Esophagus squamous epithelium (tissue), 4 donors: ENCODE measurements at regions not wholly inside any gene's neighbourhood (a gene's known extent, or its start where the extent isn't known, plus 50 kb on each side); places are given as distances from the start of the nearest gene placed in this dataset.

Experiments
- CTCF ChIP-seq, 6 experiments: fragments of 450-650 bp in 4 of 6; fragments of 200-600 bp in 2 of 6; sonication (generic) in 2 of 6; IDR thresholded peaks; one replicate each; pipeline ENCODE4 v1.5.1; 2016 to 2019; ENCODE audit warnings: antibody characterized with exemption in 6 of 6, mild to moderate bottlenecking in 4 of 6, moderate library complexity in 4 of 6
- POLR2A ChIP-seq, 4 donors: fragments of 450-650 bp; IDR thresholded peaks; one replicate each; pipeline ENCODE4 v1.6.1; 2017; ENCODE audit warnings: antibody characterized with exemption in 4 of 4, mild to moderate bottlenecking in 4 of 4, moderate library complexity in 3 of 4

GRCh38 chr5:67897431-67897830 lies 318.1 kb upstream of the PIK3R1 start:
- TF ChIP-seq CTCF (IDR thresholded peaks at IDR 0.05) (no peak), POLR2A (IDR thresholded peaks at IDR 0.05) (no peak)
